H9 (cell line): ENCODE measurements at regions not wholly inside any gene's neighbourhood (a gene's known extent, or its start where the extent isn't known, plus 50 kb on each side); places are given as distances from the start of the nearest gene placed in this dataset.
A peak's percentile ranks its signal among the peaks of the same experiment; 100 is the strongest.

Experiments
- DNase-seq: peaks from one replicate; pipeline ENCODE4 v3.0.0-alpha.2; 2017
- H2AFZ ChIP-seq: one replicate; pipeline ENCODE4 v1.6.1; 2013; ENCODE audit warnings: mild to moderate bottlenecking, low read length, control low read depth, moderate library complexity
- H2AK5ac ChIP-seq: 2 replicates; pipeline ENCODE4 v1.6.1; 2013; ENCODE audit warnings: low read length, control low read depth, mixed read lengths; ENCODE audit not compliant: insufficient read length
- H2BK120ac ChIP-seq: one replicate; pipeline ENCODE4 v1.6.1; 2013; ENCODE audit warnings: low read depth, mild to moderate bottlenecking, low read length, control low read depth, inconsistent platforms; ENCODE audit not compliant: poor library complexity, severe bottlenecking
- H2BK12ac ChIP-seq: 2 replicates; pipeline ENCODE4 v1.6.1; 2013; ENCODE audit warnings: low read length, control low read depth, mixed read lengths, low read depth; ENCODE audit not compliant: insufficient read length
- H2BK15ac ChIP-seq: 2 replicates; pipeline ENCODE4 v1.6.1; 2013; ENCODE audit warnings: low read depth, low read length, control low read depth
- H2BK20ac ChIP-seq: one replicate; pipeline ENCODE4 v1.6.1; 2013; ENCODE audit warnings: low read depth, mild to moderate bottlenecking, low read length, control low read depth, inconsistent platforms; ENCODE audit not compliant: poor library complexity, severe bottlenecking
- H2BK5ac ChIP-seq: 2 replicates; pipeline ENCODE4 v1.6.1; 2013; ENCODE audit warnings: low read length, control low read depth, mixed read lengths; ENCODE audit not compliant: insufficient read length
- H3K14ac ChIP-seq: 2 replicates; pipeline ENCODE4 v1.6.1; 2013; ENCODE audit warnings: low read length, control low read depth; ENCODE audit not compliant: insufficient read depth
- H3K18ac ChIP-seq: 2 replicates; pipeline ENCODE4 v1.6.1; 2013; ENCODE audit warnings: low read depth, mild to moderate bottlenecking, mixed read lengths, low read length, control low read depth; ENCODE audit not compliant: insufficient read length
- H3K23ac ChIP-seq: 2 replicates; pipeline ENCODE4 v1.6.1; 2013; ENCODE audit warnings: low read length, control low read depth, mixed read lengths, low read depth; ENCODE audit not compliant: insufficient read length
- H3K23me2 ChIP-seq: 2 replicates; pipeline ENCODE4 v1.6.1; 2013; ENCODE audit warnings: low read depth, mild to moderate bottlenecking, mixed read lengths, low read length, control low read depth; ENCODE audit not compliant: insufficient read length, poor library complexity, severe bottlenecking
- H3K27ac ChIP-seq: 2 replicates; pipeline ENCODE4 v1.5.1; 2013; ENCODE audit warnings: low read length, control low read depth, mixed read lengths, low read depth; ENCODE audit not compliant: insufficient read length
- H3K27me3 ChIP-seq: 2 replicates; pipeline ENCODE4 v1.6.1; 2013; ENCODE audit warnings: low read length, control low read depth, inconsistent platforms; ENCODE audit not compliant: insufficient read depth
- H3K4ac ChIP-seq: 2 replicates; pipeline ENCODE4 v1.6.1; 2013; ENCODE audit warnings: low read depth, mild to moderate bottlenecking, control low read depth, inconsistent platforms, low read length, moderate library complexity
- H3K4me1 ChIP-seq: 2 replicates; pipeline ENCODE4 v1.6.1; 2013; ENCODE audit warnings: low read length, control low read depth, inconsistent platforms; ENCODE audit not compliant: insufficient read depth
- H3K4me2 ChIP-seq: 2 replicates; pipeline ENCODE4 v1.6.1; 2013; ENCODE audit warnings: low read length, control low read depth, mixed read lengths; ENCODE audit not compliant: insufficient read length, insufficient read depth
- H3K56ac ChIP-seq: 2 replicates; pipeline ENCODE4 v1.6.1; 2013; ENCODE audit warnings: low read depth, mild to moderate bottlenecking, mixed read lengths, low read length, control low read depth; ENCODE audit not compliant: insufficient read length
- H3K79me1 ChIP-seq: 2 replicates; pipeline ENCODE4 v1.6.1; 2013; ENCODE audit warnings: low read depth, mild to moderate bottlenecking, moderate library complexity, low read length, control low read depth, inconsistent platforms; ENCODE audit not compliant: insufficient read depth, poor library complexity, severe bottlenecking
- H3K79me2 ChIP-seq: 2 replicates; pipeline ENCODE4 v1.6.1; 2013; ENCODE audit warnings: low read length, control low read depth, inconsistent platforms; ENCODE audit not compliant: insufficient read depth
- H3K9ac ChIP-seq: 2 replicates; pipeline ENCODE4 v1.6.1; 2013; ENCODE audit warnings: low read length, control low read depth, mixed read lengths; ENCODE audit not compliant: insufficient read length; ENCODE audit errors: extremely low read depth
- H3K9me3 ChIP-seq: one replicate; pipeline ENCODE4 v1.6.1; 2013; ENCODE audit warnings: low read depth, low read length, inconsistent platforms; ENCODE audit not compliant: control insufficient read depth
- H3T11ph ChIP-seq: one replicate; pipeline ENCODE4 v1.6.1; 2013; ENCODE audit warnings: mild to moderate bottlenecking, low read length, control low read depth, inconsistent platforms
- H4K20me1 ChIP-seq: one replicate; pipeline ENCODE4 v1.6.1; 2013; ENCODE audit not compliant: control insufficient read depth, insufficient read length, insufficient read depth
- H4K5ac ChIP-seq: 2 replicates; pipeline ENCODE4 v1.6.1; 2013; ENCODE audit warnings: low read depth, mild to moderate bottlenecking, mixed read lengths, low read length, control low read depth; ENCODE audit not compliant: insufficient read length
- H4K8ac ChIP-seq: replicated peaks from 2 replicates; pipeline ENCODE4 v1.6.1; 2013; ENCODE audit warnings: low read length, control low read depth, mixed read lengths, low read depth; ENCODE audit not compliant: insufficient read length
- H4K91ac ChIP-seq: 2 replicates; pipeline ENCODE4 v1.6.1; 2013; ENCODE audit warnings: low read depth, mild to moderate bottlenecking, moderate library complexity, mixed read lengths, low read length, control low read depth; ENCODE audit not compliant: insufficient read length
- H3K27ac Mint-ChIP-seq, 3 experiments: 2 replicates in 2 of 3; 3 replicates in 1 of 3; pipeline ENCODE4 v1.8.0; 2020 to 2021; ENCODE audit warnings: mixed read lengths in 3 of 3, mild to moderate bottlenecking in 1 of 3, moderate library complexity in 1 of 3
- H3K27me3 Mint-ChIP-seq: 2 replicates; pipeline ENCODE4 v1.8.0; 2021; ENCODE audit warnings: low read depth, mild to moderate bottlenecking, moderate library complexity, mixed read lengths
- H3K36me3 Mint-ChIP-seq, 3 experiments: 2 replicates in 2 of 3; 3 replicates in 1 of 3; pipeline ENCODE4 v1.8.0; 2020 to 2021; ENCODE audit warnings: low read depth in 3 of 3, mixed read lengths in 3 of 3; ENCODE audit not compliant: insufficient read depth in 1 of 3
- H3K4me1 Mint-ChIP-seq, 2 experiments: 2 replicates each; pipeline ENCODE4 v1.8.0; 2020; ENCODE audit warnings: mixed read lengths in 2 of 2
- H3K4me3 Mint-ChIP-seq, 2 experiments: 2 replicates in 1 of 2; 3 replicates in 1 of 2; pipeline ENCODE4 v1.8.0; 2020 to 2021; ENCODE audit warnings: mild to moderate bottlenecking in 2 of 2, mixed read lengths in 2 of 2, moderate library complexity in 1 of 2
- H3K9me3 Mint-ChIP-seq, 2 experiments: 2 replicates in 1 of 2; 3 replicates in 1 of 2; pipeline ENCODE4 v1.8.0; 2020; ENCODE audit warnings: mild to moderate bottlenecking in 2 of 2, mixed read lengths in 2 of 2, moderate library complexity in 1 of 2
- WGBS: extraction: QIAGEN DNeasy Blood & Tissue Kit; methylation state at CpG from one replicate; pipeline ENCODE4 v1.1.7; 2013; ENCODE audit warnings: missing lambda C conversion rate, low lambda C conversion rate, mixed read lengths; ENCODE audit not compliant: insufficient read length; ENCODE audit errors: extremely low coverage; 5-methylcytosine and 5-hydroxymethylcytosine counted together
- TF ChIP-seq, protein P1 (sequence below): fragments of 200-600 bp; sonication (generic); conservative IDR thresholded peaks from 3 replicates; pipeline ENCODE4 v1.8.0; 2021; ENCODE audit warnings: antibody characterized with exemption, mild to moderate bottlenecking

GRCh38 chr18:75496151-75496550, 68.6 kb upstream of the SMIM21 start:
- no peak overlapping the region for H2AFZ ChIP-seq
- peak overlapping the region in 1 of 3 experiments; percentile 74; a peak in 1 of 7 replicates for H3K27ac Mint-ChIP-seq
- H2BK5ac ChIP-seq = no peak overlapping the region
- H3K4me1 ChIP-seq = no peaks in the 10 kb centered on the region
- no peak overlapping the region for H4K8ac ChIP-seq
- no CpG with 5 or more reads among the region's 7 CpGs for WGBS
- H3K27ac ChIP-seq = no peak overlapping the region
- H2BK120ac ChIP-seq = no peak overlapping the region
- no peak overlapping the region for H3T11ph ChIP-seq
- H3K36me3 Mint-ChIP-seq = no peaks in the 10 kb centered on the region
- no peak overlapping the region for H2BK12ac ChIP-seq
- H4K5ac ChIP-seq = no peak overlapping the region
- no peak overlapping the region for H3K14ac ChIP-seq
- H2AK5ac ChIP-seq = no peak overlapping the region
- no peak overlapping the region for H2BK20ac ChIP-seq
- no peaks in the 10 kb centered on the region for H3K79me1 ChIP-seq
- H3K23ac ChIP-seq = no peak overlapping the region
- no peak overlapping the region for H2BK15ac ChIP-seq
- no peak overlapping the region for H4K91ac ChIP-seq
- TF ChIP-seq, protein P1, sequence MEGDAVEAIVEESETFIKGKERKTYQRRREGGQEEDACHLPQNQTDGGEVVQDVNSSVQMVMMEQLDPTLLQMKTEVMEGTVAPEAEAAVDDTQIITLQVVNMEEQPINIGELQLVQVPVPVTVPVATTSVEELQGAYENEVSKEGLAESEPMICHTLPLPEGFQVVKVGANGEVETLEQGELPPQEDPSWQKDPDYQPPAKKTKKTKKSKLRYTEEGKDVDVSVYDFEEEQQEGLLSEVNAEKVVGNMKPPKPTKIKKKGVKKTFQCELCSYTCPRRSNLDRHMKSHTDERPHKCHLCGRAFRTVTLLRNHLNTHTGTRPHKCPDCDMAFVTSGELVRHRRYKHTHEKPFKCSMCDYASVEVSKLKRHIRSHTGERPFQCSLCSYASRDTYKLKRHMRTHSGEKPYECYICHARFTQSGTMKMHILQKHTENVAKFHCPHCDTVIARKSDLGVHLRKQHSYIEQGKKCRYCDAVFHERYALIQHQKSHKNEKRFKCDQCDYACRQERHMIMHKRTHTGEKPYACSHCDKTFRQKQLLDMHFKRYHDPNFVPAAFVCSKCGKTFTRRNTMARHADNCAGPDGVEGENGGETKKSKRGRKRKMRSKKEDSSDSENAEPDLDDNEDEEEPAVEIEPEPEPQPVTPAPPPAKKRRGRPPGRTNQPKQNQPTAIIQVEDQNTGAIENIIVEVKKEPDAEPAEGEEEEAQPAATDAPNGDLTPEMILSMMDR = no peak
- H4K20me1 ChIP-seq = no peaks in the 10 kb centered on the region
- no peak overlapping the region for H3K4me3 Mint-ChIP-seq
- H3K23me2 ChIP-seq = no peaks in the 10 kb centered on the region
- H3K4me2 ChIP-seq = no peak overlapping the region
- no peaks in the 10 kb centered on the region for H3K4me1 Mint-ChIP-seq
- no peak overlapping the region for H3K4ac ChIP-seq
- H3K9me3 ChIP-seq = no peaks in the 10 kb centered on the region
- no peaks in the 10 kb centered on the region for H3K9me3 Mint-ChIP-seq
- no peaks in the 10 kb centered on the region for H3K27me3 ChIP-seq
- DNase-seq = no peak
- no peak overlapping the region for H3K9ac ChIP-seq
- H3K18ac ChIP-seq = no peak overlapping the region
- no peaks in the 10 kb centered on the region for H3K79me2 ChIP-seq
- no peak overlapping the region for H3K56ac ChIP-seq
- H3K27me3 Mint-ChIP-seq = no peaks in the 10 kb centered on the region; the same call in 1 of the 2 replicates
